ENCODE measurements at regions not wholly inside any gene's neighbourhood (a gene's known extent, or its start where the extent isn't known, plus 50 kb on each side); places are given as distances from the start of the nearest gene placed in this dataset.

DNA sequence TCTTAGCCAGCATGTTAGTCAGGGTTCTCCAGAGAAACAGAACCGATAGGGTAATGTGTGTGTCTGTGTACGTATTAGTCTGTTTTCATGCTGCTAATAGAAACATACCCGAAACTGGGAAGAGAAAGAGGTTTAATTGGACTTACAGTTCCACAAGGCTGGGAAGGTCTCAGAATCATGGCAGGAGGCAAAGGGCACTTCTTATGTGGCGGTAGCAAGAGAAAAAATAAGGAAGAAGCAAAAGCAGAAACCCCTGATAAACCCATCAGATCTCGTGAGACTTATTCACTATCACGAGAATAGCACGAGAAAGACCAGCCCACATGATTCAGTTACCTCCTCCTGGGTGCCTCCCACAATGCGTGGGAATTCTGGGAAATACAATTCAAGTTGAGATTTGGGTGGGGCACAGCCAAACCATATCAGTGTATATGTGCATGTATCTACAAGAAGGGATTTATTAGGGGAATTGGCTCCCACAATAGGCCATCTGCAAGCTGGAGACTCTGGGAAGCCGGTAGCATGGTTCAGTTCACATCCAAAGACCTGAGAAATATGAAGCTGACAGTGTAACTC lies 173.7 kb upstream of the NECTIN1 start:
- TF ChIP-seq CTCF (IDR thresholded peaks at IDR 0.05) (no peak), POLR2AphosphoS5 (IDR thresholded peaks at IDR 0.05) (no peak)
